ENCODE measurements at regions not wholly inside any gene's neighbourhood (a gene's known extent, or its start where the extent isn't known, plus 50 kb on each side); places are given as distances from the start of the nearest gene placed in this dataset.

DNA sequence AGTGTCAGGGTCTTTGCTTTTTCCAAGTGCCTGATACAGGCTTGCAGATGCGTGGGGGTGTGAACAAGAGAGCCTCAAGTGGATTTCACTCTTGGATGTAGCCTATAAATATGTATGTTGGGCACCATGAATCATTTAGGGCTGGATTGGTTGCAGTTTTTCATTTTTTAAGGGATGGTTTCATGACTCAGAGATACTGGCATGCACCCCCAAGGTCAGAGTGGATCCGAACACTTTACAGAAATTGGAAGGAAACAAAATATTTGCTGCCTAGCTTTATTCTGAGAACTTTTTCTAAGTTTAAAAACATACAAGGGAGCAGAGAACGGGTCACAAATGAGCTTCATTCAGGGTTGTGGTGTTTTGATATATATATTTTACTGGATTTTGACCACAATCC is 436.8 kb upstream of the ERCC4 start:
- Histone ChIP-seq H3K4me2 (ENCODE audit: insufficient read depth, low read length) (no peak overlapping the region), H3K4me1 (replicated peaks in 1 of 2; ENCODE audit: control insufficient read depth in 2 of 2, insufficient read depth in 2 of 2, low read length in 2 of 2) (no peaks in the 10 kb centered on the region), H3K9me3 (replicated peaks; ENCODE audit: control insufficient read depth, insufficient read depth, low read depth, low read length) (no peaks in the 10 kb centered on the region), H3K36me3 (ENCODE audit: control insufficient read depth, insufficient read depth, low read length) (no peaks in the 10 kb centered on the region), H3K9ac (ENCODE audit: insufficient read depth in 1 of 2, low read depth in 2 of 2, low read length in 2 of 2) (no peak overlapping the region), H3K4me3 (no peak overlapping the region), H2AFZ (ENCODE audit: low read depth, low read length) (no peak overlapping the region), H3K27me3 (ENCODE audit: control insufficient read depth in 2 of 2, insufficient read depth in 2 of 2, low read length in 2 of 2) (no peaks in the 10 kb centered on the region; a peak in 1 of 5 replicates), H3K79me2 (ENCODE audit: control insufficient read depth, insufficient read depth, low read length) (no peaks in the 10 kb centered on the region), H3K27ac (ENCODE audit: extremely low read depth, low read depth, low read length) (no peak overlapping the region), H3K9me1 (ENCODE audit: control insufficient read depth, insufficient read depth, low read length) (no peaks in the 10 kb centered on the region), H4K20me1 (replicated peaks; ENCODE audit: control insufficient read depth, insufficient read depth, low read length) (no peaks in the 10 kb centered on the region)
- FAIRE-seq (no peak), DNase-seq (ENCODE audit: extremely low read depth in 1 of 4, low spot score in 3 of 4) (no peak), ATAC-seq (no peak)
- in situ Hi-C loops (cut with MboI), result no loop called here
- WGBS (ENCODE audit: insufficient coverage, low coverage, missing lambda C conversion rate), result 5% methylated on average over 3 of the region's 3 CpGs
- BruUV-seq (replicated peaks), result no TSS peak
- CTCF ChIA-PET (ENCODE audit: low intra/inter-chr PET ratio), result no interaction called here
- POLR2A ChIA-PET, result no interaction called here
- intact Hi-C loops (cut with micrococcal nuclease), result no loop called here
- TF ChIP-seq ZNF785 (CRISPR knock-in tag; IDR thresholded peaks at IDR 0.05) (no peak), KDM2B (CRISPR knock-in tag; IDR thresholded peaks at IDR 0.05) (no peak), NFRKB (IDR thresholded peaks at IDR 0.05; ENCODE audit: low read depth) (no peak), BCL6 (CRISPR knock-in tag; IDR thresholded peaks at IDR 0.05) (no peak), ZNF780A (CRISPR knock-in tag; IDR thresholded peaks at IDR 0.05) (no peak)
- TF ChIP-seq, protein P1, sequence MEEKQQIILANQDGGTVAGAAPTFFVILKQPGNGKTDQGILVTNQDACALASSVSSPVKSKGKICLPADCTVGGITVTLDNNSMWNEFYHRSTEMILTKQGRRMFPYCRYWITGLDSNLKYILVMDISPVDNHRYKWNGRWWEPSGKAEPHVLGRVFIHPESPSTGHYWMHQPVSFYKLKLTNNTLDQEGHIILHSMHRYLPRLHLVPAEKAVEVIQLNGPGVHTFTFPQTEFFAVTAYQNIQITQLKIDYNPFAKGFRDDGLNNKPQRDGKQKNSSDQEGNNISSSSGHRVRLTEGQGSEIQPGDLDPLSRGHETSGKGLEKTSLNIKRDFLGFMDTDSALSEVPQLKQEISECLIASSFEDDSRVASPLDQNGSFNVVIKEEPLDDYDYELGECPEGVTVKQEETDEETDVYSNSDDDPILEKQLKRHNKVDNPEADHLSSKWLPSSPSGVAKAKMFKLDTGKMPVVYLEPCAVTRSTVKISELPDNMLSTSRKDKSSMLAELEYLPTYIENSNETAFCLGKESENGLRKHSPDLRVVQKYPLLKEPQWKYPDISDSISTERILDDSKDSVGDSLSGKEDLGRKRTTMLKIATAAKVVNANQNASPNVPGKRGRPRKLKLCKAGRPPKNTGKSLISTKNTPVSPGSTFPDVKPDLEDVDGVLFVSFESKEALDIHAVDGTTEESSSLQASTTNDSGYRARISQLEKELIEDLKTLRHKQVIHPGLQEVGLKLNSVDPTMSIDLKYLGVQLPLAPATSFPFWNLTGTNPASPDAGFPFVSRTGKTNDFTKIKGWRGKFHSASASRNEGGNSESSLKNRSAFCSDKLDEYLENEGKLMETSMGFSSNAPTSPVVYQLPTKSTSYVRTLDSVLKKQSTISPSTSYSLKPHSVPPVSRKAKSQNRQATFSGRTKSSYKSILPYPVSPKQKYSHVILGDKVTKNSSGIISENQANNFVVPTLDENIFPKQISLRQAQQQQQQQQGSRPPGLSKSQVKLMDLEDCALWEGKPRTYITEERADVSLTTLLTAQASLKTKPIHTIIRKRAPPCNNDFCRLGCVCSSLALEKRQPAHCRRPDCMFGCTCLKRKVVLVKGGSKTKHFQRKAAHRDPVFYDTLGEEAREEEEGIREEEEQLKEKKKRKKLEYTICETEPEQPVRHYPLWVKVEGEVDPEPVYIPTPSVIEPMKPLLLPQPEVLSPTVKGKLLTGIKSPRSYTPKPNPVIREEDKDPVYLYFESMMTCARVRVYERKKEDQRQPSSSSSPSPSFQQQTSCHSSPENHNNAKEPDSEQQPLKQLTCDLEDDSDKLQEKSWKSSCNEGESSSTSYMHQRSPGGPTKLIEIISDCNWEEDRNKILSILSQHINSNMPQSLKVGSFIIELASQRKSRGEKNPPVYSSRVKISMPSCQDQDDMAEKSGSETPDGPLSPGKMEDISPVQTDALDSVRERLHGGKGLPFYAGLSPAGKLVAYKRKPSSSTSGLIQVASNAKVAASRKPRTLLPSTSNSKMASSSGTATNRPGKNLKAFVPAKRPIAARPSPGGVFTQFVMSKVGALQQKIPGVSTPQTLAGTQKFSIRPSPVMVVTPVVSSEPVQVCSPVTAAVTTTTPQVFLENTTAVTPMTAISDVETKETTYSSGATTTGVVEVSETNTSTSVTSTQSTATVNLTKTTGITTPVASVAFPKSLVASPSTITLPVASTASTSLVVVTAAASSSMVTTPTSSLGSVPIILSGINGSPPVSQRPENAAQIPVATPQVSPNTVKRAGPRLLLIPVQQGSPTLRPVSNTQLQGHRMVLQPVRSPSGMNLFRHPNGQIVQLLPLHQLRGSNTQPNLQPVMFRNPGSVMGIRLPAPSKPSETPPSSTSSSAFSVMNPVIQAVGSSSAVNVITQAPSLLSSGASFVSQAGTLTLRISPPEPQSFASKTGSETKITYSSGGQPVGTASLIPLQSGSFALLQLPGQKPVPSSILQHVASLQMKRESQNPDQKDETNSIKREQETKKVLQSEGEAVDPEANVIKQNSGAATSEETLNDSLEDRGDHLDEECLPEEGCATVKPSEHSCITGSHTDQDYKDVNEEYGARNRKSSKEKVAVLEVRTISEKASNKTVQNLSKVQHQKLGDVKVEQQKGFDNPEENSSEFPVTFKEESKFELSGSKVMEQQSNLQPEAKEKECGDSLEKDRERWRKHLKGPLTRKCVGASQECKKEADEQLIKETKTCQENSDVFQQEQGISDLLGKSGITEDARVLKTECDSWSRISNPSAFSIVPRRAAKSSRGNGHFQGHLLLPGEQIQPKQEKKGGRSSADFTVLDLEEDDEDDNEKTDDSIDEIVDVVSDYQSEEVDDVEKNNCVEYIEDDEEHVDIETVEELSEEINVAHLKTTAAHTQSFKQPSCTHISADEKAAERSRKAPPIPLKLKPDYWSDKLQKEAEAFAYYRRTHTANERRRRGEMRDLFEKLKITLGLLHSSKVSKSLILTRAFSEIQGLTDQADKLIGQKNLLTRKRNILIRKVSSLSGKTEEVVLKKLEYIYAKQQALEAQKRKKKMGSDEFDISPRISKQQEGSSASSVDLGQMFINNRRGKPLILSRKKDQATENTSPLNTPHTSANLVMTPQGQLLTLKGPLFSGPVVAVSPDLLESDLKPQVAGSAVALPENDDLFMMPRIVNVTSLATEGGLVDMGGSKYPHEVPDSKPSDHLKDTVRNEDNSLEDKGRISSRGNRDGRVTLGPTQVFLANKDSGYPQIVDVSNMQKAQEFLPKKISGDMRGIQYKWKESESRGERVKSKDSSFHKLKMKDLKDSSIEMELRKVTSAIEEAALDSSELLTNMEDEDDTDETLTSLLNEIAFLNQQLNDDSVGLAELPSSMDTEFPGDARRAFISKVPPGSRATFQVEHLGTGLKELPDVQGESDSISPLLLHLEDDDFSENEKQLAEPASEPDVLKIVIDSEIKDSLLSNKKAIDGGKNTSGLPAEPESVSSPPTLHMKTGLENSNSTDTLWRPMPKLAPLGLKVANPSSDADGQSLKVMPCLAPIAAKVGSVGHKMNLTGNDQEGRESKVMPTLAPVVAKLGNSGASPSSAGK (IDR thresholded peaks at IDR 0.05), result no peak
- TF ChIP-seq, protein P2, sequence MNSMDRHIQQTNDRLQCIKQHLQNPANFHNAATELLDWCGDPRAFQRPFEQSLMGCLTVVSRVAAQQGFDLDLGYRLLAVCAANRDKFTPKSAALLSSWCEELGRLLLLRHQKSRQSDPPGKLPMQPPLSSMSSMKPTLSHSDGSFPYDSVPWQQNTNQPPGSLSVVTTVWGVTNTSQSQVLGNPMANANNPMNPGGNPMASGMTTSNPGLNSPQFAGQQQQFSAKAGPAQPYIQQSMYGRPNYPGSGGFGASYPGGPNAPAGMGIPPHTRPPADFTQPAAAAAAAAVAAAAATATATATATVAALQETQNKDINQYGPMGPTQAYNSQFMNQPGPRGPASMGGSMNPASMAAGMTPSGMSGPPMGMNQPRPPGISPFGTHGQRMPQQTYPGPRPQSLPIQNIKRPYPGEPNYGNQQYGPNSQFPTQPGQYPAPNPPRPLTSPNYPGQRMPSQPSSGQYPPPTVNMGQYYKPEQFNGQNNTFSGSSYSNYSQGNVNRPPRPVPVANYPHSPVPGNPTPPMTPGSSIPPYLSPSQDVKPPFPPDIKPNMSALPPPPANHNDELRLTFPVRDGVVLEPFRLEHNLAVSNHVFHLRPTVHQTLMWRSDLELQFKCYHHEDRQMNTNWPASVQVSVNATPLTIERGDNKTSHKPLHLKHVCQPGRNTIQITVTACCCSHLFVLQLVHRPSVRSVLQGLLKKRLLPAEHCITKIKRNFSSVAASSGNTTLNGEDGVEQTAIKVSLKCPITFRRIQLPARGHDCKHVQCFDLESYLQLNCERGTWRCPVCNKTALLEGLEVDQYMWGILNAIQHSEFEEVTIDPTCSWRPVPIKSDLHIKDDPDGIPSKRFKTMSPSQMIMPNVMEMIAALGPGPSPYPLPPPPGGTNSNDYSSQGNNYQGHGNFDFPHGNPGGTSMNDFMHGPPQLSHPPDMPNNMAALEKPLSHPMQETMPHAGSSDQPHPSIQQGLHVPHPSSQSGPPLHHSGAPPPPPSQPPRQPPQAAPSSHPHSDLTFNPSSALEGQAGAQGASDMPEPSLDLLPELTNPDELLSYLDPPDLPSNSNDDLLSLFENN (IDR thresholded peaks at IDR 0.05; ENCODE audit: low read depth in 2 of 2, low read length in 2 of 2), result no peak
